IPS-15b (cell line): ENCODE measurements at regions not wholly inside any gene's neighbourhood (a gene's known extent, or its start where the extent isn't known, plus 50 kb on each side); places are given as distances from the start of the nearest gene placed in this dataset.
A peak's percentile ranks its signal among the peaks of the same experiment; 100 is the strongest.
"Not testable (repeated sequence)": the region's sequence is repeated elsewhere in the genome, so short reads cannot be mapped to it uniquely, and the experiment has no call there.

ENCODE experiments used
- H3K27me3 ChIP-seq: one replicate; pipeline ENCODE4 v1.6.1; 2013; ENCODE audit warnings: low read length; ENCODE audit not compliant: control insufficient read depth, insufficient read depth
- H3K36me3 ChIP-seq: one replicate; pipeline ENCODE4 v1.6.1; 2013; ENCODE audit warnings: low read length; ENCODE audit not compliant: control insufficient read depth, insufficient read depth
- H3K4me1 ChIP-seq: one replicate; pipeline ENCODE4 v1.6.1; 2013; ENCODE audit warnings: mild to moderate bottlenecking, low read length; ENCODE audit not compliant: control insufficient read depth, insufficient read depth
- H3K4me3 ChIP-seq: one replicate; pipeline ENCODE4 v1.5.1; 2013; ENCODE audit warnings: low read depth, low read length
- H3K9ac ChIP-seq: one replicate; pipeline ENCODE4 v1.6.1; 2013; ENCODE audit warnings: low read depth, mild to moderate bottlenecking, low read length
- H3K9me3 ChIP-seq: one replicate; pipeline ENCODE4 v1.6.1; 2013; ENCODE audit warnings: mild to moderate bottlenecking, low read length; ENCODE audit not compliant: control insufficient read depth, insufficient read depth

GRCh38 chr5:154702477-154702876 lies 52.7 kb upstream of the LARP1 start:
- Histone ChIP-seq H3K4me3 (no peak overlapping the region), H3K27me3 (no peaks in the 10 kb centered on the region), H3K9ac (no peak overlapping the region), H3K4me1 (peaks cover 3% of the 10 kb centered on the region), H3K36me3 (no peaks in the 10 kb centered on the region), H3K9me3 (no peaks in the 10 kb centered on the region)

- not testable (repeated sequence) for H3K4me1 ChIP-seq, H3K9me3 ChIP-seq, H3K27me3 ChIP-seq, H3K4me3 ChIP-seq, H3K36me3 ChIP-seq, H3K9ac ChIP-seq
These were observed 53.5 kb upstream of the LARP1 start for GRCh38 chr5:154701725-154702124.

- H3K9me3 ChIP-seq, result no peaks in the 10 kb centered on the region
- H3K4me3 ChIP-seq, result no peak overlapping the region
- no peak overlapping the region for H3K9ac ChIP-seq
- H3K4me1 ChIP-seq, result peaks cover 15% of the 10 kb centered on the region
- no peaks in the 10 kb centered on the region for H3K36me3 ChIP-seq
- no peaks in the 10 kb centered on the region for H3K27me3 ChIP-seq
These were observed 54.0 kb upstream of the LARP1 start for GRCh38 chr5:154701181-154701580.

- H3K4me1 ChIP-seq, result peaks cover 15% of the 10 kb centered on the region
- H3K9ac ChIP-seq, H3K4me3 ChIP-seq, H3K36me3 ChIP-seq, H3K9me3 ChIP-seq, H3K27me3 ChIP-seq: not testable (repeated sequence)
These were observed 54.8 kb upstream of the LARP1 start for GRCh38 chr5:154700289-154700928.

DNA sequence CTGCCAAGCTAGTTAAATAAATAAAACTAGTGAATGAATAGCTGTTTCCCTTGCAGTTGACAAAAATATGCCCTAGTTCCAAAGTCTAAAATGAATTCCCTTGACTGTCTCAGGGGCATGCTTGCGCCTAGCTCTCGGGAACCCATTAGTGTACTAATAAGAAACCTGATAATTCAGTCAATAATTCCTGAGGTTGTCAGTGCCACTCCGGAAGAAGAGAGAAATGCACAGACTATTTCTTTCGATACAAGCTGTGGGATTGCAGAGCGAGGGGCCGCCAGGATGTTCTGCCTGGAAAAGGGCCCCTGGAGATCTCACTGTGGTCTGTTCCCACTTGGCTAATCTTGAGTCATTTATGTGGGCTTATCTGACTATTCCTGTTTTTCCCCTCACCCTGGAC lies 56.4 kb upstream of the LARP1 start:
- H3K9me3 ChIP-seq, result no peaks in the 10 kb centered on the region
- H3K36me3 ChIP-seq, result no peaks in the 10 kb centered on the region
- H3K27me3 ChIP-seq, result no peaks in the 10 kb centered on the region
- no peak overlapping the region for H3K9ac ChIP-seq
- H3K4me1 ChIP-seq, result peaks cover 15% of the 10 kb centered on the region
- no peak overlapping the region for H3K4me3 ChIP-seq

DNA sequence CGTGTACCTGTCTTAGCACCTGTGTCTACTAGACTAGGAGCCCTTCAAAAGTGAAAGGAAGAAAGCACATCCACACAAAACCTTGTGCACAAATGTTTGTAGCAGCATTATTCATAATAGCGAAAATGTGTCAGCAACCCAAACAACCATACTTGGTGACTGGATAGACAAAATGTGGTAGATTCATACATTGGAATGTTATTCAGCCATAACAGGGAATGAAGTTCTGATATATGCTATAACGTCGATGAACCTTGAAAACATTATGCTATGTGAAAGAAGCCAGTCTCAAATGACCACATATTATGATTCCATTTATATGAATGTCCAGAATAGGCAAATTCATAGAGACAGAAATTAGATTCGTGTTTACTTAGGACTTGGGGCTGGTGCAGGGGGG lies 57.8 kb upstream of the LARP1 start:
- H3K4me3 ChIP-seq, result no peak overlapping the region
- no peaks in the 10 kb centered on the region for H3K9me3 ChIP-seq
- H3K9ac ChIP-seq, result no peak overlapping the region
- H3K4me1 ChIP-seq, result peaks cover 19% of the 10 kb centered on the region
- no peaks in the 10 kb centered on the region for H3K27me3 ChIP-seq
- H3K36me3 ChIP-seq, result no peaks in the 10 kb centered on the region

- Histone ChIP-seq H3K4me3 (no peak overlapping the region), H3K4me1 (peaks cover 21% of the 10 kb centered on the region), H3K36me3 (no peaks in the 10 kb centered on the region), H3K9ac (no peak overlapping the region), H3K27me3 (no peaks in the 10 kb centered on the region), H3K9me3 (no peaks in the 10 kb centered on the region)
These were observed 58.3 kb upstream of the LARP1 start for GRCh38 chr5:154696891-154697290.

GRCh38 chr5:154694159-154694558 lies 61.0 kb upstream of the LARP1 start:
- no peak overlapping the region for H3K9ac ChIP-seq
- peaks cover 26% of the 10 kb centered on the region for H3K4me1 ChIP-seq
- no peaks in the 10 kb centered on the region for H3K9me3 ChIP-seq
- no peaks in the 10 kb centered on the region for H3K36me3 ChIP-seq
- H3K4me3 ChIP-seq, result no peak overlapping the region
- H3K27me3 ChIP-seq, result no peaks in the 10 kb centered on the region

GRCh38 chr5:154690488-154690887 lies 64.7 kb upstream of the LARP1 start:
- Histone ChIP-seq H3K9me3 (peaks cover 4% of the 10 kb centered on the region), H3K4me1 (peaks cover 11% of the 10 kb centered on the region), H3K9ac (no peak overlapping the region), H3K36me3 (no peaks in the 10 kb centered on the region), H3K4me3 (no peak overlapping the region), H3K27me3 (no peaks in the 10 kb centered on the region)

DNA sequence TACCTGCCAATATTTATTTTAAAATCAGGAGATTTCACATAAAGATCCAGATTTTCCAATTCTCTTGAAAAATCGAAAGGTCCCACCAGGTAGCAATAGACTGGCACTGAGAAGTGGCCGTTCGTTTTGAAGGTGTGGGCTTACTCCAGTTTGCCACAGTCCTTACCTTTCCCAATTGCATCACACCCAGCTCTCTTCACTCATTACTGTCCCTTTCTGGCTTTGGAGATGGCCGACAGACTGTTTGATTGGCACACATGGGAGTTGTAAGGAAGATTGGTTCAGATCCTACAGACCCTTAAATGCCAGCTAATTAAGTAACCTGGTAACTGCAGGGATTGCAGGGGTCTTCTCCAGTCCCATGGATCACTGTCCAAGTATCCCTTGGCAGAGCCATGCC lies 68.7 kb upstream of the LARP1 start:
- H3K4me1 ChIP-seq, result peaks cover 4% of the 10 kb centered on the region
- no peaks in the 10 kb centered on the region for H3K36me3 ChIP-seq
- no peak overlapping the region for H3K9ac ChIP-seq
- no peaks in the 10 kb centered on the region for H3K27me3 ChIP-seq
- H3K4me3 ChIP-seq, result no peak overlapping the region
- H3K9me3 ChIP-seq, result peaks cover 4% of the 10 kb centered on the region

DNA sequence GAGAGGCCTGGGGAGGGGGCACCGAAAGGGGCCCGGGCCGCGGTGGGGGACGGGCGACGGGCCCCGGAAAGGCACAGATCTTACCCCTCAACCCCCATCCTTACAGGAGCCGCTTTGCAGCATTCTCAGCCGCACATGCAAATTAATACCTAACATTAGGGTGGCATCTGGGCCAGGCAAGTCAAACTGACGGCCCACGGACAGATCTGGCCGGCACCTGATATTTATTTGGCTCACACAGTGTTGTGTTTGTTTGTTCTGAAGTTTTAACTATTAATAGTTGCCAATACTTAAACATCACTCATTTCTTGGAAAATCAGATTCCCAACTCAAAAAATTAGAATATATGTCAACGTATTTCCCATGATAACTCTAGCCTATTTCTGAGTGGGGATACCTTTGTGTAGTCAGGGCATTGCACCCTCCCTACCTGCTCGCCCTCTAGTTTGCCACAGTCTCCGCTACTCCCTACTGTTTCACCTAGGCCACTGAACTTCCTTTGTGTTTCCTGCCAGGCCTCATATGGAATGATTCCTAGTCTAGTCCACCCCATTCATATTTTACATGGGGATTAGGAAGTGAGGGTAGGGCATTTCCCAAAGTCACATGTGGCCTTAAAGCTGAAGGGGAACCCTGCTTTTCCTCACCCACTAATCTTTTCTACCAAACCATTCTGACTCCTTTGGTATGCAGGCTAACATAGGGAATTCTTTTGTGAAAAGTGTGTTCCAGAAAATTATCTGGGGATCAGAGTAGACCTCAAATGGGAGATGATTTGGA lies 71.9 kb upstream of the LARP1 start:
- Histone ChIP-seq H3K9ac (no peak overlapping the region), H3K4me3 (peak overlapping the region; percentile 46), H3K9me3 (peaks cover 4% of the 10 kb centered on the region), H3K27me3 (no peaks in the 10 kb centered on the region), H3K36me3 (no peaks in the 10 kb centered on the region), H3K4me1 (no peaks in the 10 kb centered on the region)

- Histone ChIP-seq H3K4me1 (peaks cover 4% of the 10 kb centered on the region), H3K9me3 (no peaks in the 10 kb centered on the region), H3K27me3 (no peaks in the 10 kb centered on the region), H3K36me3 (no peaks in the 10 kb centered on the region), H3K9ac (no peak overlapping the region), H3K4me3 (no peak overlapping the region)
These were observed 75.7 kb upstream of the LARP1 start for GRCh38 chr5:154679501-154679900.
